K562 (cell line): ENCODE measurements at regions not wholly inside any gene's neighbourhood (a gene's known extent, or its start where the extent isn't known, plus 50 kb on each side); places are given as distances from the start of the nearest gene placed in this dataset.

Experiments
- ATAC-seq: fragments of 200-7000 bp; cut with Tn5 transposase; 3 replicates; pipeline ENCODE4 v1.9.1; 2020; ENCODE audit warnings: moderate library complexity
- BruUV-seq: library from RNA; stranded (reverse); fragments of 400-500 nt; replicated peaks from 2 replicates; lab custom pipeline; 2021; lab: Mats Ljungman, UMichigan
- CTCF ChIA-PET: fragments of 300-600 bp; formaldehyde crosslinking; extraction: SDS; loops from one replicate; lab custom pipeline; 2021; ENCODE audit warnings: low intra/inter-chr PET ratio; lab: Yijun Ruan, JAX
- POLR2A ChIA-PET: fragments of 300-600, 350-650 bp; sonication (Branson Sonifier 250); formaldehyde crosslinking; extraction: SDS; loops from one replicate; lab custom pipeline; 2021; ENCODE audit warnings: antibody characterized with exemption, inconsistent platforms; lab: Yijun Ruan, JAX
- DNase-seq, 4 experiments: peaks; one replicate each; pipeline versions ENCODE4 v3.0.0 to v3.0.0-alpha.2; 2011 to 2018; ENCODE audit warnings: low spot score in 3 of 4, mixed read lengths in 3 of 4; ENCODE audit errors: extremely low read depth in 1 of 4
- FAIRE-seq: peaks from 2 replicates; lab custom pipeline; 2011; peaks lifted over from hg19 to GRCh38; lab: Jason Lieb, UNC
- H2AFZ ChIP-seq: 2 replicates; pipeline ENCODE4 v1.6.0; 2011; ENCODE audit warnings: low read depth, low read length, control low read depth, inconsistent platforms
- H3K27ac ChIP-seq: fragments of 200-600 bp; 3 replicates; pipeline ENCODE4 v1.8.0; 2011; ENCODE audit warnings: low read depth, mild to moderate bottlenecking, control low read depth, inconsistent platforms, low read length, moderate library complexity, mixed read lengths; ENCODE audit errors: extremely low read depth
- H3K27me3 ChIP-seq, 2 experiments: fragments of 300-600 bp in 1 of 2; 2 replicates in 1 of 2; 3 replicates in 1 of 2; pipeline versions ENCODE4 v1.6.0 to v1.8.0; 2011; ENCODE audit warnings: inconsistent platforms in 2 of 2, low read length in 2 of 2, mild to moderate bottlenecking in 1 of 2, mixed read lengths in 1 of 2, moderate library complexity in 1 of 2; ENCODE audit not compliant: control insufficient read depth in 2 of 2, insufficient read depth in 2 of 2
- H3K36me3 ChIP-seq: fragments of 300-600 bp; 3 replicates; pipeline ENCODE4 v1.8.0; 2011; ENCODE audit warnings: mild to moderate bottlenecking, low read length, inconsistent platforms; ENCODE audit not compliant: control insufficient read depth, insufficient read depth
- H3K4me1 ChIP-seq, 2 experiments: fragments of 200-600 bp in 1 of 2; replicated peaks in 1 of 2; 2 replicates in 1 of 2; 3 replicates in 1 of 2; pipeline versions ENCODE4 v1.5.1 to v1.8.0; 2011; ENCODE audit warnings: inconsistent platforms in 2 of 2, low read length in 2 of 2, mild to moderate bottlenecking in 1 of 2, mixed read lengths in 1 of 2, moderate library complexity in 1 of 2; ENCODE audit not compliant: control insufficient read depth in 2 of 2, insufficient read depth in 2 of 2
- H3K4me2 ChIP-seq: 2 replicates; pipeline ENCODE4 v1.6.1; 2011; ENCODE audit warnings: low read length, control low read depth, inconsistent platforms, mixed read lengths; ENCODE audit not compliant: insufficient read depth
- H3K4me3 ChIP-seq: fragments of 200-600 bp; sonication (generic), shearing (Covaris generic); 2 replicates; pipeline ENCODE4 v1.5.1; 2016; ENCODE audit warnings: control low read depth, inconsistent platforms
- H3K79me2 ChIP-seq: fragments of 200-600 bp; 3 replicates; pipeline ENCODE4 v1.8.0; 2011; ENCODE audit warnings: low read length, inconsistent platforms; ENCODE audit not compliant: control insufficient read depth, insufficient read depth
- H3K9ac ChIP-seq, 2 experiments: 2 replicates each; pipeline versions ENCODE4 v1.6.0 to v1.6.1; 2011; ENCODE audit warnings: low read depth in 2 of 2, low read length in 2 of 2, control low read depth in 1 of 2, inconsistent platforms in 1 of 2, mild to moderate bottlenecking in 1 of 2, mixed read lengths in 1 of 2; ENCODE audit not compliant: insufficient read depth in 1 of 2
- H3K9me1 ChIP-seq: one replicate; pipeline ENCODE4 v1.6.0; 2011; ENCODE audit warnings: inconsistent platforms, mild to moderate bottlenecking, low read length, moderate library complexity; ENCODE audit not compliant: control insufficient read depth, insufficient read depth
- H3K9me3 ChIP-seq: replicated peaks from 2 replicates; pipeline ENCODE4 v1.5.1; 2011; ENCODE audit warnings: low read depth, low read length, inconsistent platforms; ENCODE audit not compliant: control insufficient read depth, insufficient read depth
- H4K20me1 ChIP-seq: replicated peaks from 2 replicates; pipeline ENCODE4 v1.6.1; 2011; ENCODE audit warnings: low read length, inconsistent platforms, mixed read lengths; ENCODE audit not compliant: control insufficient read depth, insufficient read depth
- C11orf30 ChIP-seq: fragments of 450-650 bp; IDR thresholded peaks from 2 replicates; pipeline ENCODE4 v1.6.1; 2016; ENCODE audit warnings: low read depth, mild to moderate bottlenecking
- CCNT2 ChIP-seq: IDR thresholded peaks from 2 replicates; pipeline ENCODE4 v1.6.1; 2011; ENCODE audit warnings: borderline replicate concordance, low read depth, mild to moderate bottlenecking, moderate library complexity, mixed read lengths, low read length; ENCODE audit not compliant: insufficient read length; ENCODE audit errors: extremely low read depth
- CEBPG ChIP-seq, 3 experiments: fragments of 200-800 bp in 1 of 3; sonication (Bioruptor generic) in 1 of 3; sonication (generic) in 1 of 3; formaldehyde crosslinking in 1 of 3; IDR thresholded peaks in 2 of 3; conservative IDR thresholded peaks in 1 of 3; 2 replicates each; pipeline versions ENCODE4 v1.6.1 to v1.8.0; 2016 to 2022; ENCODE audit warnings: missing compliant biosample characterization in 2 of 3, missing genetic modification characterization in 2 of 3, mild to moderate bottlenecking in 1 of 3, missing genetic modification reagents in 1 of 3
- FUS ChIP-seq: fragments of 200-400 bp; formaldehyde crosslinking; optimal IDR thresholded peaks from 2 replicates; pipeline ENCODE3; 2017; ENCODE audit warnings: low read depth, low read length
- MAFG ChIP-seq: fragments of 450-650 bp; conservative IDR thresholded peaks from 2 replicates; pipeline ENCODE4 v1.6.1; 2016; ENCODE audit warnings: missing genetic modification characterization, missing compliant biosample characterization
- NFYB ChIP-seq: IDR thresholded peaks from 2 replicates; pipeline ENCODE4 v1.6.1; 2011; ENCODE audit warnings: mild to moderate bottlenecking, moderate library complexity; ENCODE audit not compliant: insufficient read length; ENCODE audit errors: extremely low read depth
- POLR3G ChIP-seq: IDR thresholded peaks from 2 replicates; pipeline ENCODE4 v1.6.1; 2011; ENCODE audit not compliant: insufficient read length, insufficient replicate concordance; ENCODE audit errors: extremely low read depth
- SAP30 ChIP-seq: fragments of 200-600 bp; sonication (generic); IDR thresholded peaks from 2 replicates; pipeline ENCODE4 v1.6.1; 2012; ENCODE audit warnings: borderline replicate concordance, low read depth, mild to moderate bottlenecking, moderate library complexity, low read length, control low read depth, inconsistent platforms; ENCODE audit not compliant: insufficient read depth, poor library complexity, severe bottlenecking
- SPI1 ChIP-seq: IDR thresholded peaks from 2 replicates; pipeline ENCODE4 v1.6.1; 2011; ENCODE audit warnings: low read depth, low read length, control low read depth, borderline replicate concordance
- ZNF408 ChIP-seq: fragments of 250-450 bp; sonication (Bioruptor Pico); IDR thresholded peaks from 2 replicates; pipeline ENCODE4 v1.4.0; 2020; ENCODE audit warnings: low read depth, mild to moderate bottlenecking, moderate library complexity
- ZNF436 ChIP-seq: fragments of 250-450, 450-650 bp; sonication (Bioruptor Pico); formaldehyde crosslinking; IDR thresholded peaks from 2 replicates; pipeline ENCODE4 v1.7.0; 2020; ENCODE audit warnings: mild to moderate bottlenecking
- WGBS: fragments of 100-300 bp; shearing (Covaris generic); methylation state at CpG from one replicate; pipeline ENCODE4 v1.1.6; 2016; ENCODE audit warnings: low coverage, mixed read lengths; ENCODE audit not compliant: insufficient coverage; ENCODE audit errors: missing lambda C conversion rate; 5-methylcytosine and 5-hydroxymethylcytosine counted together
- in situ Hi-C: fragments of 300-500 bp; cut with MboI; formaldehyde crosslinking; loops from 4 replicates; pipeline ENCODE4 v1.15.0; 2018; ENCODE audit warnings: inconsistent platforms, mixed read lengths
- intact Hi-C: fragments of 100-400 bp; cut with micrococcal nuclease; formaldehyde crosslinking; loops from 2 replicates; pipeline ENCODE4 v1.14.2; 2022
- TF ChIP-seq, protein P1 (sequence below): fragments of 250-450 bp; sonication (Bioruptor Pico); IDR thresholded peaks from 2 replicates; pipeline ENCODE4 v1.5.0; 2021
- TF ChIP-seq, protein P2 (sequence below): fragments of 250-450 bp; sonication (Bioruptor Pico); IDR thresholded peaks from 2 replicates; pipeline ENCODE4 v1.4.0; 2020
- TF ChIP-seq, protein P3 (sequence below): fragments of 450-650 bp; IDR thresholded peaks from 2 replicates; pipeline ENCODE4 v1.6.1; 2016; ENCODE audit warnings: antibody characterized with exemption
- TF ChIP-seq, protein P4 (sequence below): fragments of 450-650 bp; IDR thresholded peaks from 2 replicates; pipeline ENCODE4 v1.6.1; 2016; ENCODE audit warnings: missing biosample characterization, missing genetic modification characterization
- TF ChIP-seq, protein P5 (sequence below): sonication (generic); formaldehyde crosslinking; IDR thresholded peaks from 2 replicates; pipeline ENCODE4 v1.8.1; 2022; ENCODE audit warnings: missing genetic modification reagents

DNA sequence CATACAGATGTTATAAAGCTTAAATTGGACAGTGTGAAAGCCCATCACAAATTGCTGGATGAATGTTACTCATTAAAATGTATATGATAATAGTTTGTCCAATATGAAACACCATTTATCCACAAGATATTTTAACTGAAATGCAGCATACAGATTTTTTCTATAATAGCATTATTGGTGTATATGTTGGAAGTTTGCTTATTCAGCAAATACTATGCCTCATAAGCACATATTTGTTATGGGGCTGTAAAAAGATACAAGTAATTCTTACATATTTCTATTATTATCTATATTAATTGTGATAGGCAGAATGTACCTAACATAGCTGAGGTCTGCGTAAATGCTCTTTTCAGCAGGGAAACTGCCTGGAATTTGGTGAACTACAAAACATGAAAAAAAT lies 790.5 kb downstream of the DIPK2A start:
- CTCF ChIA-PET, result no interaction called here
- in situ Hi-C loops (no loop called here), intact Hi-C loops (no loop called here)
- H3K9me3 ChIP-seq, result no peaks in the 10 kb centered on the region
- no peaks in the 10 kb centered on the region for H3K36me3 ChIP-seq
- H3K79me2 ChIP-seq, result no peaks in the 10 kb centered on the region
- H3K9me1 ChIP-seq, result no peaks in the 10 kb centered on the region
- WGBS, result 11% methylated on average over 1 of the region's 1 CpG
- no TSS peak for BruUV-seq
- no peaks in the 10 kb centered on the region for H3K4me1 ChIP-seq
- H3K4me2 ChIP-seq, result no peak overlapping the region
- no peak overlapping the region for H3K4me3 ChIP-seq
- no peak for FAIRE-seq
- no peak for DNase-seq
- no peaks in the 10 kb centered on the region for H3K27me3 ChIP-seq
- no peaks in the 10 kb centered on the region for H4K20me1 ChIP-seq
- POLR2A ChIA-PET, result no interaction called here
- H3K27ac ChIP-seq, result no peak overlapping the region
- ATAC-seq, result no peak
- no peak overlapping the region for H2AFZ ChIP-seq
- no peak overlapping the region for H3K9ac ChIP-seq
- no peak for TF ChIP-seq NFYB
- peak; percentile 37; the same call in 1 of the 2 replicates for TF ChIP-seq MAFG (tag)
- TF ChIP-seq FUS, result no peak
- TF ChIP-seq POLR3G, result no peak
- TF ChIP-seq ZNF436 (CRISPR knock-in tag), result no peak
- TF ChIP-seq, protein P1, sequence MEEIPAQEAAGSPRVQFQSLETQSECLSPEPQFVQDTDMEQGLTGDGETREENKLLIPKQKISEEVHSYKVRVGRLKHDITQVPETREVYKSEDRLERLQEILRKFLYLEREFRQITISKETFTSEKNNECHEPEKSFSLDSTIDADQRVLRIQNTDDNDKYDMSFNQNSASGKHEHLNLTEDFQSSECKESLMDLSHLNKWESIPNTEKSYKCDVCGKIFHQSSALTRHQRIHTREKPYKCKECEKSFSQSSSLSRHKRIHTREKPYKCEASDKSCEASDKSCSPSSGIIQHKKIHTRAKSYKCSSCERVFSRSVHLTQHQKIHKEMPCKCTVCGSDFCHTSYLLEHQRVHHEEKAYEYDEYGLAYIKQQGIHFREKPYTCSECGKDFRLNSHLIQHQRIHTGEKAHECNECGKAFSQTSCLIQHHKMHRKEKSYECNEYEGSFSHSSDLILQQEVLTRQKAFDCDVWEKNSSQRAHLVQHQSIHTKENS (CRISPR knock-in tag), result no peak
- TF ChIP-seq, protein P2, sequence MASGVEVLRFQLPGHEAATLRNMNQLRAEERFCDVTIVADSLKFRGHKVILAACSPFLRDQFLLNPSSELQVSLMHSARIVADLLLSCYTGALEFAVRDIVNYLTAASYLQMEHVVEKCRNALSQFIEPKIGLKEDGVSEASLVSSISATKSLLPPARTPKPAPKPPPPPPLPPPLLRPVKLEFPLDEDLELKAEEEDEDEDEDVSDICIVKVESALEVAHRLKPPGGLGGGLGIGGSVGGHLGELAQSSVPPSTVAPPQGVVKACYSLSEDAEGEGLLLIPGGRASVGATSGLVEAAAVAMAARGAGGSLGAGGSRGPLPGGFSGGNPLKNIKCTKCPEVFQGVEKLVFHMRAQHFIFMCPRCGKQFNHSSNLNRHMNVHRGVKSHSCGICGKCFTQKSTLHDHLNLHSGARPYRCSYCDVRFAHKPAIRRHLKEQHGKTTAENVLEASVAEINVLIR, result no peak
- peak; percentile 46; the same call in 1 of the 2 replicates for TF ChIP-seq C11orf30
- TF ChIP-seq, protein P3, sequence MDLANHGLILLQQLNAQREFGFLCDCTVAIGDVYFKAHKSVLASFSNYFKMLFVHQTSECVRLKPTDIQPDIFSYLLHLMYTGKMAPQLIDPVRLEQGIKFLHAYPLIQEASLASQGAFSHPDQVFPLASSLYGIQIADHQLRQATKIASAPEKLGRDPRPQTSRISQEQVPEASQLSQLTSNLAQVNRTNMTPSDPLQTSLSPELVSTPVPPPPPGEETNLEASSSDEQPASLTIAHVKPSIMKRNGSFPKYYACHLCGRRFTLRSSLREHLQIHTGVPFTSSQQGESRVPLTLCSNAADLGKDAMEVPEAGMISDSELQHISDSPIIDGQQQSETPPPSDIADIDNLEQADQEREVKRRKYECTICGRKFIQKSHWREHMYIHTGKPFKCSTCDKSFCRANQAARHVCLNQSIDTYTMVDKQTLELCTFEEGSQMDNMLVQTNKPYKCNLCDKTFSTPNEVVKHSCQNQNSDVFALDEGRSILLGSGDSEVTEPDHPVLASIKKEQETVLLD, result no peak
- TF ChIP-seq CCNT2, result no peak
- TF ChIP-seq ZNF408 (CRISPR knock-in tag), result no peak
- TF ChIP-seq, protein P4, sequence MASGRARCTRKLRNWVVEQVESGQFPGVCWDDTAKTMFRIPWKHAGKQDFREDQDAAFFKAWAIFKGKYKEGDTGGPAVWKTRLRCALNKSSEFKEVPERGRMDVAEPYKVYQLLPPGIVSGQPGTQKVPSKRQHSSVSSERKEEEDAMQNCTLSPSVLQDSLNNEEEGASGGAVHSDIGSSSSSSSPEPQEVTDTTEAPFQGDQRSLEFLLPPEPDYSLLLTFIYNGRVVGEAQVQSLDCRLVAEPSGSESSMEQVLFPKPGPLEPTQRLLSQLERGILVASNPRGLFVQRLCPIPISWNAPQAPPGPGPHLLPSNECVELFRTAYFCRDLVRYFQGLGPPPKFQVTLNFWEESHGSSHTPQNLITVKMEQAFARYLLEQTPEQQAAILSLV, result no peak
- TF ChIP-seq, protein P5, sequence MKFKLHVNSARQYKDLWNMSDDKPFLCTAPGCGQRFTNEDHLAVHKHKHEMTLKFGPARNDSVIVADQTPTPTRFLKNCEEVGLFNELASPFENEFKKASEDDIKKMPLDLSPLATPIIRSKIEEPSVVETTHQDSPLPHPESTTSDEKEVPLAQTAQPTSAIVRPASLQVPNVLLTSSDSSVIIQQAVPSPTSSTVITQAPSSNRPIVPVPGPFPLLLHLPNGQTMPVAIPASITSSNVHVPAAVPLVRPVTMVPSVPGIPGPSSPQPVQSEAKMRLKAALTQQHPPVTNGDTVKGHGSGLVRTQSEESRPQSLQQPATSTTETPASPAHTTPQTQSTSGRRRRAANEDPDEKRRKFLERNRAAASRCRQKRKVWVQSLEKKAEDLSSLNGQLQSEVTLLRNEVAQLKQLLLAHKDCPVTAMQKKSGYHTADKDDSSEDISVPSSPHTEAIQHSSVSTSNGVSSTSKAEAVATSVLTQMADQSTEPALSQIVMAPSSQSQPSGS (CRISPR knock-in tag), result no peak
- TF ChIP-seq SAP30, result no peak
- TF ChIP-seq CEBPG (CRISPR knock-in tag; IDR thresholded peaks at IDR 0.05), result no peak
- no peak for TF ChIP-seq CEBPG (tag; conservative IDR thresholded peaks at IDR 0.05 in 1 of 2, IDR thresholded peaks at IDR 0.05 in 1 of 2)
- no peak for TF ChIP-seq SPI1
